Kidney tubule cell (primary cell): ENCODE measurements at regions not wholly inside any gene's neighbourhood (a gene's known extent, or its start where the extent isn't known, plus 50 kb on each side); places are given as distances from the start of the nearest gene placed in this dataset.

ENCODE experiments used
- DNase-seq: peaks from one replicate; pipeline ENCODE4 v3.0.0-alpha.2; 2018; ENCODE audit warnings: low spot score

GRCh38 chr5:71865665-71866320 lies 146.7 kb downstream of the CARTPT start:
- no peak for DNase-seq

GRCh38 chr5:71872311-71872864 lies 153.3 kb downstream of the CARTPT start:
- DNase-seq: no peak

- no peak for DNase-seq
Observed at GRCh38 chr5:71873191-71873591, 154.1 kb downstream of the CARTPT start.

GRCh38 chr5:71874521-71874920 lies 155.4 kb downstream of the CARTPT start:
- no peak for DNase-seq

GRCh38 chr5:71877511-71877910 lies 158.4 kb downstream of the CARTPT start:
- DNase-seq: no peak

GRCh38 chr5:71880536-71880935 lies 161.5 kb downstream of the CARTPT start:
- DNase-seq: no peak

GRCh38 chr5:71882826-71883741 lies 164.0 kb downstream of the CARTPT start:
- DNase-seq: peak; percentile 34

GRCh38 chr5:71883742-71884103 lies 164.6 kb downstream of the CARTPT start:
- DNase-seq: no peak

GRCh38 chr5:71884926-71885325 lies 165.9 kb downstream of the CARTPT start:
- no peak for DNase-seq

- DNase-seq: no peak
Observed at GRCh38 chr5:71886406-71886805, 167.3 kb downstream of the CARTPT start.

- DNase-seq: peak; percentile 77
Observed at GRCh38 chr5:71887680-71888079, 168.6 kb downstream of the CARTPT start.

GRCh38 chr5:71891406-71891805 lies 172.3 kb downstream of the CARTPT start:
- DNase-seq: no peak

- DNase-seq: peak; percentile 91
Observed at GRCh38 chr5:71891856-71892255, 172.8 kb downstream of the CARTPT start.

GRCh38 chr5:71892641-71893365 lies 173.7 kb downstream of the CARTPT start:
- DNase-seq: no peak

- DNase-seq: no peak
Observed at GRCh38 chr5:71893451-71893850, 174.4 kb downstream of the CARTPT start.

GRCh38 chr5:71894091-71894490 lies 175.0 kb downstream of the CARTPT start:
- DNase-seq: no peak

- no peak for DNase-seq
Observed at GRCh38 chr5:71895546-71895945, 176.5 kb downstream of the CARTPT start.

GRCh38 chr5:71899865-71900342 lies 180.8 kb downstream of the CARTPT start:
- DNase-seq: peak; percentile 75

- no peak for DNase-seq
Observed at GRCh38 chr5:71903808-71904207, 184.7 kb downstream of the CARTPT start.

- no peak for DNase-seq
Observed at GRCh38 chr5:71904852-71905251, 185.8 kb downstream of the CARTPT start.

- no peak for DNase-seq
Observed at GRCh38 chr5:71905834-71906711, 187.0 kb downstream of the CARTPT start.
